ENCODE measurements at regions not wholly inside any gene's neighbourhood (a gene's known extent, or its start where the extent isn't known, plus 50 kb on each side); places are given as distances from the start of the nearest gene placed in this dataset.

GRCh38 chr6:21438237-21438985, 155.1 kb upstream of the SOX4 start:
- peak; percentile 99 for ATAC-seq (replicated peaks)

GRCh38 chr6:21438986-21439352, 154.6 kb upstream of the SOX4 start:
- no peaks in the 10 kb centered on the region for H3K27me3 Mint-ChIP-seq
- ATAC-seq (replicated peaks) = peak; percentile 54 to 56
- no peaks in the 10 kb centered on the region for H3K9me3 Mint-ChIP-seq
- no peak overlapping the region for H3K4me3 Mint-ChIP-seq
- peaks cover 6 to 13% of the 10 kb centered on the region in 2 donors for H3K4me1 Mint-ChIP-seq
- no peak for DNase-seq
- no peaks in the 10 kb centered on the region for H3K36me3 Mint-ChIP-seq
- H3K27ac Mint-ChIP-seq = peak overlapping the region; percentile 3

More at GRCh38 chr6:21438237-21438985, 155.1 kb upstream of the SOX4 start:
- Mint-ChIP-seq H3K27ac (peak overlapping the region; percentile 94), H3K4me1 (peaks cover 6 to 13% of the 10 kb centered on the region in 2 donors), H3K36me3 (no peaks in the 10 kb centered on the region), H3K9me3 (no peaks in the 10 kb centered on the region), H3K4me3 (peak overlapping the region; percentile 50 to 73), H3K27me3 (no peaks in the 10 kb centered on the region)
- DNase-seq = peak; percentile 62

DNA sequence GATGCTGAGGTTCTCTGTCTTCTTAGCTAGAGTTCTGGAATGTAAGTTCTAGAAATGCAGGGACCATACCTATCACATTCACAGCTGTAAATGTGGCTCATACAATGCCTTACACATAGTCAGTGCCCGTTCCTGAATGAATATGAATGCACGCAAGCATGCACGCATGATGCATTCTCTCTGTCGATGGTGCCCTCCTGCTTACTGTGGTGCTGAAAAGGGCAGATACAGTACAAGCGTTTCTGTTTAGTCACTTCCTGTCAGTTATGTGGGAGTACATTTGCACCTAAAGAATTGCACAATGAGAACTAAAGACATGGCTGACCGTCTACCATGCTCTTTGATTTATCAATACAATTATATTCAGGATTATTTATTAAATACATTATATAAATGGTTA, 152.2 kb upstream of the SOX4 start:
- no peak overlapping the region for H3K4me3 Mint-ChIP-seq
- DNase-seq = no peak
- H3K9me3 Mint-ChIP-seq = no peaks in the 10 kb centered on the region
- no peaks in the 10 kb centered on the region for H3K36me3 Mint-ChIP-seq
- ATAC-seq (replicated peaks) = no peak
- H3K27me3 Mint-ChIP-seq = peaks cover 0 to 3% of the 10 kb centered on the region in 2 donors
- H3K27ac Mint-ChIP-seq = no peak overlapping the region
- peaks cover 6 to 13% of the 10 kb centered on the region in 2 donors for H3K4me1 Mint-ChIP-seq

GRCh38 chr6:21442874-21443273, 150.7 kb upstream of the SOX4 start:
- no peak overlapping the region for H3K27ac Mint-ChIP-seq
- ATAC-seq (replicated peaks) (no peak), DNase-seq (no peak)
- H3K9me3 Mint-ChIP-seq = no peaks in the 10 kb centered on the region
- no peaks in the 10 kb centered on the region for H3K36me3 Mint-ChIP-seq
- peaks cover 6 to 12% of the 10 kb centered on the region in 2 donors for H3K4me1 Mint-ChIP-seq
- peaks cover 0 to 4% of the 10 kb centered on the region in 2 donors for H3K27me3 Mint-ChIP-seq
- H3K4me3 Mint-ChIP-seq = no peak overlapping the region

DNA sequence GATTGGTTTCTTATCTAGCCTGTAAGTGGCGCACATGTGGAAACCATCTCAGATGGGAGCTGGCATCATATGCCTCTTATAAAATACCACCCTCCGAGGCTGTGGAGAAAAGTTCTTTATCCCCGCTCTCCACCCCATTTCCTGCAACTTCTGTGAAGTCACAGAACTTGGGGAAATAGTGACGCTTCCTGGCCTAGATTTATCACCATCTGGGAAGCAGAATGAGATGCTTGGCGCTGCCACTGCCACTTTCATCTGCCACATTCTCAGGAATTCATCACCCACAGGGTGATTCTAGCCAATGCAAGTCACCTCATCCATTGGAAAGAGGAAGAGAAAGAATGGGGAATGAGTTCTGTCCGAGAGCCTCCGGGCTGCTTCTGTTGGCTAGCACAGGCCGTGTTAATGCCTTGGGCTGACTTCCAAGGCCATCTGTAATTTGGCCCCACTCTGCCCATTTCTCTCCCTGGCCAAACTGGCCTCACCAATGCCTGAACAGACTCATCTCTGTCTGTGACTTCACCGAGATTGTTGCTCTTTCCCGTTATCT, 148.8 kb upstream of the SOX4 start:
- no peaks in the 10 kb centered on the region for H3K9me3 Mint-ChIP-seq
- ATAC-seq (replicated peaks) (no peak), DNase-seq (no peak)
- H3K4me3 Mint-ChIP-seq = no peak overlapping the region
- H3K27ac Mint-ChIP-seq = no peak overlapping the region
- no peaks in the 10 kb centered on the region for H3K36me3 Mint-ChIP-seq
- no peaks in the 10 kb centered on the region for H3K4me1 Mint-ChIP-seq
- peaks cover 0 to 8% of the 10 kb centered on the region in 2 donors for H3K27me3 Mint-ChIP-seq

- no peaks in the 10 kb centered on the region for H3K4me1 Mint-ChIP-seq
- H3K27ac Mint-ChIP-seq = no peak overlapping the region
- ATAC-seq (replicated peaks) = no peak
- no peak overlapping the region for H3K4me3 Mint-ChIP-seq
- peaks cover 0 to 8% of the 10 kb centered on the region in 2 donors for H3K27me3 Mint-ChIP-seq
- no peak for DNase-seq
- H3K9me3 Mint-ChIP-seq = no peaks in the 10 kb centered on the region
- H3K36me3 Mint-ChIP-seq = no peaks in the 10 kb centered on the region
These were observed 145.6 kb upstream of the SOX4 start for GRCh38 chr6:21447987-21448386.

GRCh38 chr6:21448485-21449109, 145.0 kb upstream of the SOX4 start:
- Mint-ChIP-seq H3K4me3 (no peak overlapping the region), H3K27me3 (peaks cover 0 to 8% of the 10 kb centered on the region in 2 donors)

GRCh38 chr6:21450149-21450548, 143.4 kb upstream of the SOX4 start:
- DNase-seq (no peak), ATAC-seq (replicated peaks) (no peak)
- Mint-ChIP-seq H3K27ac (no peak overlapping the region), H3K4me1 (no peaks in the 10 kb centered on the region), H3K36me3 (no peaks in the 10 kb centered on the region), H3K4me3 (no peak overlapping the region), H3K27me3 (peaks cover 0 to 8% of the 10 kb centered on the region in 2 donors), H3K9me3 (no peaks in the 10 kb centered on the region)

More at GRCh38 chr6:21448485-21449109, 145.0 kb upstream of the SOX4 start:
- H3K4me1 Mint-ChIP-seq = no peaks in the 10 kb centered on the region
- H3K27ac Mint-ChIP-seq = no peak overlapping the region
- H3K9me3 Mint-ChIP-seq = no peaks in the 10 kb centered on the region
- ATAC-seq (replicated peaks) = no peak
- no peaks in the 10 kb centered on the region for H3K36me3 Mint-ChIP-seq
- DNase-seq = no peak

- Mint-ChIP-seq H3K4me1 (no peaks in the 10 kb centered on the region), H3K9me3 (no peaks in the 10 kb centered on the region), H3K4me3 (no peak overlapping the region), H3K27me3 (peaks cover 0 to 8% of the 10 kb centered on the region in 2 donors), H3K27ac (no peak overlapping the region), H3K36me3 (no peaks in the 10 kb centered on the region)
- no peak for ATAC-seq (replicated peaks)
- no peak for DNase-seq
These were observed 142.9 kb upstream of the SOX4 start for GRCh38 chr6:21450628-21451027.

DNA sequence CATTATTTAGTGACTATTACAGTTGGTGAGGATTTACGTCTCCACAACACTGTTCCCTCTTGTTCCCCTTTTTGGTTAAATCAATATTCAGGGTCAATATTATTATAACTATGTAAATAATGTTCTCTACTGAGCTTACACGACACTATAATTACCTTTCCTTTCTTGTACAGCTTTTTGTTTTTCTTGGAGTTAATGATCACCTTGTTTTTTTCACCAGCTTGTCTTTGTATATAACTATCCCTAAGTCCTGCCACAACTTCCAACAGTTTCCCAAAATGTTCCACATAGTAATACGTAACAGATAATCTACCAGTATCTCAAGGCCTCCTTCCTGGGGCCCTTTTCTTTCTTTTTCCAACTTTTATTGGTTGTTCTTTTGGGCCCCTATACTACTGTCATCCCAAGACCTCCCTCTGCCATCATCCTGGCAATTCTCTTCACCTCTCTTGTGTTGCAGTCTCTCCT, 142.0 kb upstream of the SOX4 start:
- no peak overlapping the region for H3K4me3 Mint-ChIP-seq
- no peak for DNase-seq
- no peak overlapping the region for H3K27ac Mint-ChIP-seq
- H3K4me1 Mint-ChIP-seq = no peaks in the 10 kb centered on the region
- peaks cover 0 to 4% of the 10 kb centered on the region in 2 donors for H3K27me3 Mint-ChIP-seq
- no peak for ATAC-seq (replicated peaks)
- H3K9me3 Mint-ChIP-seq = peaks cover 0 to 1% of the 10 kb centered on the region in 2 donors
- H3K36me3 Mint-ChIP-seq = no peaks in the 10 kb centered on the region

- H3K4me1 Mint-ChIP-seq = no peaks in the 10 kb centered on the region
- peaks cover 0 to 1% of the 10 kb centered on the region in 2 donors for H3K9me3 Mint-ChIP-seq
- H3K27ac Mint-ChIP-seq = no peak overlapping the region
- DNase-seq (no peak), ATAC-seq (replicated peaks) (no peak)
- no peaks in the 10 kb centered on the region for H3K27me3 Mint-ChIP-seq
- no peaks in the 10 kb centered on the region for H3K36me3 Mint-ChIP-seq
- no peak overlapping the region for H3K4me3 Mint-ChIP-seq
These were observed 139.3 kb upstream of the SOX4 start for GRCh38 chr6:21454262-21454661.

DNA sequence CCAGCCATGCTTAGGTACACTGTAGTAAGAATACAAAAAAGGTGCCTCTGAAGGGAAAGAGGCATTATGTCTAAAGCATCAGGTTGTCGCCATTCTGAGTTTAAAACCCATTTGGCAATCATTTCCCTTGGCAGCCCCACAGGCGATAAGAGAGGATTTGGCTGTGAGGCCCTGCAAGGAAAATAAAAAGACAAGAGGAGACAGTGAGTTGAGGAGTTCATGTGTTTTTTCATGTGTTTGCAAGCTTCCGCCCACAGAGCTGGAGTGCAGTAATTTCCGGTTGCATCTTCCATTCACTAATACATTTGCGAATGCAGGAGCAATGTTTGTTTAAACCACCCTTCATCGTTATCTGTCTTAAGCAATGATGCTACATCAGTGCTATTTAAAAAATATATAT, 138.5 kb upstream of the SOX4 start:
- no peak for DNase-seq
- Mint-ChIP-seq H3K4me1 (no peaks in the 10 kb centered on the region), H3K27ac (no peak overlapping the region), H3K27me3 (no peaks in the 10 kb centered on the region), H3K9me3 (peaks cover 0 to 1% of the 10 kb centered on the region in 2 donors), H3K36me3 (no peaks in the 10 kb centered on the region), H3K4me3 (no peak overlapping the region)
- ATAC-seq (replicated peaks) = no peak

DNA sequence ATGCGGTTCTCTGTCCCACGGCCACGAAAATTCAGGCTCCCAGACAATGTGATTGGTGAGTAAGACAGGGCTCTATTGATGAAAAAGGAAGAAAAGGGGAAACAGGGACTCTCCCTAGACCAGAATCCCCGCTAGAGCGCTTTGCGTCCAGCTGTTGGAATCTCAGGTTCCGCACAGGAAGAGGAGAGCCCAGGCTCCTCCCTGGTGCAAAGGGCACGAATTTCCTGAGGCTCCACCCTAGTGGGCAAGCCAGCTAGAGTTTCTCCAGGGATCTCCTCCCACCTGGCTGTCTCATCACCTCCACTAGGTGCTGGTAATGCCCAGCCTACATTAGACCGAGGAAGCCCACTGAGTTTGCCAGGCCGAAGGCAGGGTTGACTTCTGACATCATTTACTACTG, 135.9 kb upstream of the SOX4 start:
- H3K4me3 Mint-ChIP-seq = no peak overlapping the region
- no peaks in the 10 kb centered on the region for H3K36me3 Mint-ChIP-seq
- DNase-seq = no peak
- H3K9me3 Mint-ChIP-seq = peaks cover 0 to 1% of the 10 kb centered on the region in 2 donors
- H3K27ac Mint-ChIP-seq = no peak overlapping the region
- H3K4me1 Mint-ChIP-seq = no peaks in the 10 kb centered on the region
- no peak for ATAC-seq (replicated peaks)
- no peaks in the 10 kb centered on the region for H3K27me3 Mint-ChIP-seq

GRCh38 chr6:21459641-21460040, 133.9 kb upstream of the SOX4 start:
- Mint-ChIP-seq H3K4me3 (no peak overlapping the region), H3K9me3 (peaks cover 0 to 1% of the 10 kb centered on the region in 2 donors), H3K36me3 (no peaks in the 10 kb centered on the region), H3K27me3 (no peaks in the 10 kb centered on the region), H3K4me1 (no peaks in the 10 kb centered on the region), H3K27ac (no peak overlapping the region)
- no peak for ATAC-seq (replicated peaks)
- no peak for DNase-seq
